HEK293T (cell line): ENCODE measurements at regions not wholly inside any gene's neighbourhood (a gene's known extent, or its start where the extent isn't known, plus 50 kb on each side); places are given as distances from the start of the nearest gene placed in this dataset.
"Not testable (repeated sequence)": the region's sequence is repeated elsewhere in the genome, so short reads cannot be mapped to it uniquely, and the experiment has no call there.

Source experiments
- ARNT ChIP-seq: fragments of 450-650 bp; IDR thresholded peaks from 2 replicates; pipeline ENCODE4 v1.6.1; 2017; ENCODE audit warnings: mild to moderate bottlenecking
- BHLHE40 ChIP-seq: fragments of 450-650 bp; IDR thresholded peaks from 2 replicates; pipeline ENCODE4 v1.6.1; 2016; ENCODE audit warnings: mild to moderate bottlenecking, moderate library complexity, borderline replicate concordance
- CTBP1 ChIP-seq: fragments of 450-650 bp; IDR thresholded peaks from 2 replicates; pipeline ENCODE4 v1.6.1; 2016; ENCODE audit warnings: borderline replicate concordance
- ELF4 ChIP-seq: fragments of 450-650 bp; IDR thresholded peaks from 2 replicates; pipeline ENCODE4 v1.6.1; 2017; ENCODE audit warnings: antibody characterized with exemption
- FOXA1 ChIP-seq: fragments of 450-650 bp; IDR thresholded peaks from 2 replicates; pipeline ENCODE4 v1.6.1; 2016; ENCODE audit warnings: mild to moderate bottlenecking
- FOXK2 ChIP-seq: fragments of 450-650 bp; IDR thresholded peaks from 2 replicates; pipeline ENCODE4 v1.6.1; 2016; ENCODE audit warnings: mild to moderate bottlenecking
- FOXM1 ChIP-seq: fragments of 450-650 bp; IDR thresholded peaks from 2 replicates; pipeline ENCODE4 v1.6.1; 2017; ENCODE audit warnings: mild to moderate bottlenecking, borderline replicate concordance
- L3MBTL2 ChIP-seq: fragments of 450-650 bp; conservative IDR thresholded peaks from 2 replicates; pipeline ENCODE4 v1.6.1; 2016; ENCODE audit warnings: mild to moderate bottlenecking
- LEF1 ChIP-seq: fragments of 450-650 bp; IDR thresholded peaks from 2 replicates; pipeline ENCODE4 v1.6.1; 2017; ENCODE audit warnings: mild to moderate bottlenecking, borderline replicate concordance
- SP1 ChIP-seq: fragments of 450-650 bp; IDR thresholded peaks from 2 replicates; pipeline ENCODE4 v1.6.1; 2017
- SUZ12 ChIP-seq: fragments of 450-650 bp; IDR thresholded peaks from 2 replicates; pipeline ENCODE4 v1.6.1; 2016; ENCODE audit warnings: mild to moderate bottlenecking
- TARDBP ChIP-seq: fragments of 450-650 bp; IDR thresholded peaks from 2 replicates; pipeline ENCODE4 v1.6.1; 2016
- ZNF384 ChIP-seq: fragments of 450-650 bp; IDR thresholded peaks from 2 replicates; pipeline ENCODE4 v1.6.1; 2016
- TF ChIP-seq, protein P1 (sequence below): fragments of 450-650 bp; IDR thresholded peaks from 2 replicates; pipeline ENCODE4 v1.6.1; 2016

DNA sequence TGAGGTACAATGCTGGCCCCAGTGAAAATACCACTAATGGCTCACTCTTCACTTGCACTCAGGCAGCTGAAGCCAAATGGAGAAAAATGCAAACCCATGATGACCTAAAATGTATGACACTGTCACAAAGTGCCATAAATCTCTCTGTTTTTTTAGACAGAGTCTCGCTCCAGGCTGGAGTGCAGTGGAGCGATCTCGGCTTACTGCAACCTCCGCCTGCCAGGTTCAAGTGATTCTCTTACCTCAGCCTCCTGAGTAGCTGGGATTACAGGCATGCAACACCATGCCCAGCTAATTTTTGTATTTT, 64.5 kb upstream of the CCNY start:
- not testable (repeated sequence) for TF ChIP-seq SP1, ELF4, TARDBP, CTBP1, ZNF384, FOXK2, BHLHE40, SUZ12, FOXM1, FOXA1, ARNT, LEF1, L3MBTL2
- TF ChIP-seq, protein P1, sequence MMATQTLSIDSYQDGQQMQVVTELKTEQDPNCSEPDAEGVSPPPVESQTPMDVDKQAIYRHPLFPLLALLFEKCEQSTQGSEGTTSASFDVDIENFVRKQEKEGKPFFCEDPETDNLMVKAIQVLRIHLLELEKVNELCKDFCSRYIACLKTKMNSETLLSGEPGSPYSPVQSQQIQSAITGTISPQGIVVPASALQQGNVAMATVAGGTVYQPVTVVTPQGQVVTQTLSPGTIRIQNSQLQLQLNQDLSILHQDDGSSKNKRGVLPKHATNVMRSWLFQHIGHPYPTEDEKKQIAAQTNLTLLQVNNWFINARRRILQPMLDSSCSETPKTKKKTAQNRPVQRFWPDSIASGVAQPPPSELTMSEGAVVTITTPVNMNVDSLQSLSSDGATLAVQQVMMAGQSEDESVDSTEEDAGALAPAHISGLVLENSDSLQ = not testable (repeated sequence)
